ENCODE measurements at regions not wholly inside any gene's neighbourhood (a gene's known extent, or its start where the extent isn't known, plus 50 kb on each side); places are given as distances from the start of the nearest gene placed in this dataset.

- TF ChIP-seq CTCF (IDR thresholded peaks at IDR 0.05) (no peak), POLR2A (IDR thresholded peaks at IDR 0.05) (no peak)
Observed at GRCh38 chrX:120015145-120016067, 62.1 kb downstream of the RHOXF2B start.

All from uterus (tissue), 2 donors.